B cell (primary cell): ENCODE measurements at regions not wholly inside any gene's neighbourhood (a gene's known extent, or its start where the extent isn't known, plus 50 kb on each side); places are given as distances from the start of the nearest gene placed in this dataset.

ENCODE experiments used
- CTCF ChIP-seq: fragments of 200-600 bp; IDR thresholded peaks from one replicate; pipeline ENCODE4 v1.8.0; 2022; ENCODE audit warnings: antibody characterized with exemption, mild to moderate bottlenecking
- EZH2 ChIP-seq: IDR thresholded peaks from 2 replicates; pipeline ENCODE4 v1.6.1; 2012; ENCODE audit warnings: borderline replicate concordance, low read depth, mild to moderate bottlenecking, moderate library complexity, low read length; ENCODE audit not compliant: insufficient read depth, poor library complexity, severe bottlenecking

GRCh38 chr2:116517936-116518335 lies 1296.6 kb upstream of the DDX18 start:
- no peak for TF ChIP-seq CTCF
- TF ChIP-seq EZH2, result no peak
